A673 (cell line): ENCODE measurements at regions not wholly inside any gene's neighbourhood (a gene's known extent, or its start where the extent isn't known, plus 50 kb on each side); places are given as distances from the start of the nearest gene placed in this dataset.

ENCODE experiments used
- BruUV-seq: library from RNA; stranded (reverse); fragments of 400-500 nt; replicated peaks from 2 replicates; lab custom pipeline; 2021; lab: Mats Ljungman, UMichigan
- CTCF ChIA-PET: fragments of 300-600 bp; sonication (Branson Sonifier 250); formaldehyde crosslinking; loops from one replicate; lab custom pipeline; 2022; ENCODE audit warnings: antibody characterized with exemption; lab: Charles Lee
- POLR2A ChIA-PET: fragments of 300-600 bp; sonication (Branson Sonifier 250); formaldehyde crosslinking; loops from one replicate; lab custom pipeline; 2022; ENCODE audit warnings: antibody characterized with exemption; ENCODE audit not compliant: low non-redundant PET; lab: Charles Lee
- DNase-seq: peaks from one replicate; pipeline ENCODE4 v3.0.0-alpha.2; 2015; ENCODE audit warnings: low spot score
- H3K27ac ChIP-seq: fragments of 200-600 bp; sonication (generic); 2 replicates; pipeline ENCODE4 v1.5.1; 2016; ENCODE audit warnings: mixed run types, low read depth, mild to moderate bottlenecking, mixed read lengths, antibody characterized with exemption, low read length; ENCODE audit not compliant: poor library complexity, severe bottlenecking
- H3K27me3 ChIP-seq: fragments of 200-600 bp; sonication (generic); replicated peaks from 2 replicates; pipeline ENCODE4 v1.6.1; 2017; ENCODE audit warnings: mixed run types, low read depth, mild to moderate bottlenecking, mixed read lengths, antibody characterized with exemption, low read length; ENCODE audit not compliant: insufficient read depth, poor library complexity
- H3K36me3 ChIP-seq: fragments of 200-600 bp; sonication (generic); 2 replicates; pipeline ENCODE4 v1.6.1; 2016; ENCODE audit warnings: mixed run types, mild to moderate bottlenecking, mixed read lengths, antibody characterized with exemption, low read length; ENCODE audit not compliant: insufficient read depth, poor library complexity, severe bottlenecking
- H3K4me1 ChIP-seq: fragments of 200-600 bp; sonication (generic); 2 replicates; pipeline ENCODE4 v1.6.1; 2017; ENCODE audit warnings: mixed run types, mild to moderate bottlenecking, mixed read lengths, antibody characterized with exemption, low read length; ENCODE audit not compliant: insufficient read depth, poor library complexity, severe bottlenecking
- H3K4me3 ChIP-seq: fragments of 200-600 bp; sonication (generic); 2 replicates; pipeline ENCODE4 v1.5.1; 2016; ENCODE audit warnings: low read depth, mixed run types, mild to moderate bottlenecking, mixed read lengths, low read length; ENCODE audit not compliant: poor library complexity, severe bottlenecking
- H3K9me3 ChIP-seq: fragments of 200-600 bp; sonication (generic); 2 replicates; pipeline ENCODE4 v1.6.1; 2016; ENCODE audit warnings: mixed run types, low read depth, mild to moderate bottlenecking, mixed read lengths, antibody characterized with exemption, low read length; ENCODE audit not compliant: poor library complexity, severe bottlenecking
- EZH2 ChIP-seq: fragments of 200-600 bp; sonication (generic); IDR thresholded peaks from 2 replicates; pipeline ENCODE4 v1.6.1; 2017; ENCODE audit warnings: borderline replicate concordance, low read depth, mild to moderate bottlenecking, mixed read lengths, antibody characterized with exemption, low read length; ENCODE audit not compliant: poor library complexity, severe bottlenecking
- intact Hi-C: fragments of 100-400 bp; cut with micrococcal nuclease; formaldehyde crosslinking; loops from one replicate; pipeline ENCODE4 v1.10.0; 2022; ENCODE audit not compliant: unreplicated experiment
- TF ChIP-seq, protein P1 (sequence below): fragments of 300-800, 200-600 bp; sonication (generic); conservative IDR thresholded peaks from 2 replicates; pipeline ENCODE4 v1.5.1; 2017; ENCODE audit warnings: low read depth, mild to moderate bottlenecking, antibody characterized with exemption, low read length, moderate library complexity, mixed read lengths

DNA sequence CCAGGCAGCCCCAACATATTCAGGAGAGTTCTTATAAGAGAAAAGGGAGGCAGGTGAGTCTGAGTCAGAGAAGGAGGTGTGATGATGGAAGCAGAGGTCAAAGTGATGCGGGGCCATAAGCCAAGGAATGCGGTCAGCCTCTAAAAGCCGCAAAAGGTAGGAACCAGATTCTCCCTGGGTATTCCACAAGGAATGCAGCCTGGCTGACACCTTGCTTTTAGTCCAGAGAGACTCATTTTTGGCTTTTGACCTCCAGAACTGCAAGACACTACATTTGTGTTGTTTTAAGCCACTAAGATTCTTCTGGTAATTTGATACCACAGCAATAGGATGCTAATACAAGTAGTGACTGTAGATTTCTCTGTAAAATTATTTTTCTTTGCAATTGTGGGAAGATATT, 151.5 kb upstream of the EEPD1 start:
- CTCF ChIA-PET, result no interaction called here
- no TSS peak for BruUV-seq
- Histone ChIP-seq H3K4me3 (no peak overlapping the region), H3K9me3 (no peaks in the 10 kb centered on the region), H3K27me3 (no peaks in the 10 kb centered on the region), H3K36me3 (no peaks in the 10 kb centered on the region), H3K27ac (no peak overlapping the region), H3K4me1 (no peaks in the 10 kb centered on the region)
- intact Hi-C loops, result no loop called here
- POLR2A ChIA-PET, result no interaction called here
- TF ChIP-seq, protein P1, sequence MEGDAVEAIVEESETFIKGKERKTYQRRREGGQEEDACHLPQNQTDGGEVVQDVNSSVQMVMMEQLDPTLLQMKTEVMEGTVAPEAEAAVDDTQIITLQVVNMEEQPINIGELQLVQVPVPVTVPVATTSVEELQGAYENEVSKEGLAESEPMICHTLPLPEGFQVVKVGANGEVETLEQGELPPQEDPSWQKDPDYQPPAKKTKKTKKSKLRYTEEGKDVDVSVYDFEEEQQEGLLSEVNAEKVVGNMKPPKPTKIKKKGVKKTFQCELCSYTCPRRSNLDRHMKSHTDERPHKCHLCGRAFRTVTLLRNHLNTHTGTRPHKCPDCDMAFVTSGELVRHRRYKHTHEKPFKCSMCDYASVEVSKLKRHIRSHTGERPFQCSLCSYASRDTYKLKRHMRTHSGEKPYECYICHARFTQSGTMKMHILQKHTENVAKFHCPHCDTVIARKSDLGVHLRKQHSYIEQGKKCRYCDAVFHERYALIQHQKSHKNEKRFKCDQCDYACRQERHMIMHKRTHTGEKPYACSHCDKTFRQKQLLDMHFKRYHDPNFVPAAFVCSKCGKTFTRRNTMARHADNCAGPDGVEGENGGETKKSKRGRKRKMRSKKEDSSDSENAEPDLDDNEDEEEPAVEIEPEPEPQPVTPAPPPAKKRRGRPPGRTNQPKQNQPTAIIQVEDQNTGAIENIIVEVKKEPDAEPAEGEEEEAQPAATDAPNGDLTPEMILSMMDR, result no peak
- no peak for TF ChIP-seq EZH2
- no peak for DNase-seq

DNA sequence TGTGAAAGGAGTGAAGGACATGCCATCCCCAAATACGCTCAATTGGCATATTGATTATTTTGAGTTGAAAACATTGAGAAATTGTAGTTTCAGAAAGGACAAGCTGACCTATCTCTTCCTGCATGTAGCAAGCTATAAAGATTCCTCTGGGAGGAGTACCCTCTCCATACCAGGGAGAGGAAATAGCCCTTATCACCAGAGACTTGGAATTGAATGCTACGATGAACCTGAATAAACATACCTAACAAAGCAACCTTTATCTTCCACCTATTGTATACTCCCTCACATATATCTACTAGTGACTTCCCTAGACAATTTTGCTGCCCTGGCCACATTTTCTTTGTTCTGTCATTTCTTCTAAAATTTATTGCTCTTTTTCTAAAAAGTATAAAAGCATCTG, 150.2 kb upstream of the EEPD1 start:
- CTCF ChIA-PET, result no interaction called here

DNA sequence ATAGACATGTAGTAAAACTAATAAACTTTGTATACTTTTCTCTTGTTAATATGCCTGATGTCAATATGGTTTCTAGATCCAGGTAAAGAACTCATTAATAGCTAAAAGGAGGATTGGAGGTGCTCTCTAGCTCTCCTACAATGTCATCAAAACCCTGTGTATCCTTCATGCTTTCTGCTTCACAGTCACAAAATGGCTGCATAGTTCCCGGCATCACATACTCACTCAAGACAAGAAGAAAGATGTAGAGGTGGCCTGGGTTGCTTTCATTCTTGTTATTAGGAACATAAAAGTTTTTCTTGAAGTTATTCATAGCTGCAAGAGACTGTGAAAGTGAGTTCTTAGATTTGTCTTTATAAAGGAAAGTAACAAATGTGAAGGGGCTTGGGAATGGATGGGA, 149.7 kb upstream of the EEPD1 start:
- POLR2A ChIA-PET, result interaction anchor here (0.6 kb wide), 1 partner anchor 196 kb away, joined by 3 read pairs; no protein-coding TSS in a partner anchor
- Histone ChIP-seq H3K27ac (no peak overlapping the region), H3K36me3 (no peaks in the 10 kb centered on the region), H3K4me1 (no peaks in the 10 kb centered on the region), H3K27me3 (no peaks in the 10 kb centered on the region), H3K4me3 (no peak overlapping the region), H3K9me3 (no peaks in the 10 kb centered on the region)
- no TSS peak for BruUV-seq
- CTCF ChIA-PET, result no interaction called here
- intact Hi-C loops, result no loop called here
- TF ChIP-seq, protein P1, result no peak
- no peak for TF ChIP-seq EZH2
- no peak for DNase-seq

More for the DNA sequence above, 150.2 kb upstream of the EEPD1 start:
- TF ChIP-seq, protein P1, result no peak
- TF ChIP-seq EZH2, result no peak
- BruUV-seq, result no TSS peak
- no peak overlapping the region for H3K27ac ChIP-seq
- DNase-seq, result no peak
- no peaks in the 10 kb centered on the region for H3K9me3 ChIP-seq
- H3K36me3 ChIP-seq, result no peaks in the 10 kb centered on the region
- H3K4me3 ChIP-seq, result no peak overlapping the region
- H3K4me1 ChIP-seq, result no peaks in the 10 kb centered on the region
- intact Hi-C loops, result no loop called here
- no peaks in the 10 kb centered on the region for H3K27me3 ChIP-seq
- POLR2A ChIA-PET, result no interaction called here
